ENCODE measurements at regions not wholly inside any gene's neighbourhood (a gene's known extent, or its start where the extent isn't known, plus 50 kb on each side); places are given as distances from the start of the nearest gene placed in this dataset.

GRCh38 chr13:79829880-79830279 is 348.9 kb downstream of the NDFIP2 start:
- DNase-seq (ENCODE audit: low read depth): no peak

GRCh38 chr13:79825959-79826358 is 345.0 kb downstream of the NDFIP2 start:
- no peak for DNase-seq (ENCODE audit: low read depth)

GRCh38 chr13:79815041-79815440 is 334.1 kb downstream of the NDFIP2 start:
- no peak for DNase-seq (ENCODE audit: low read depth)

- no peak for DNase-seq (ENCODE audit: low read depth)
These were observed 331.3 kb downstream of the NDFIP2 start for GRCh38 chr13:79812070-79812850.

- DNase-seq (ENCODE audit: low read depth): no peak
These were observed 330.2 kb downstream of the NDFIP2 start for GRCh38 chr13:79811170-79811569.

- DNase-seq (ENCODE audit: low read depth): no peak
These were observed 329.7 kb downstream of the NDFIP2 start for GRCh38 chr13:79810669-79811068.

GRCh38 chr13:79810018-79810417 is 329.1 kb downstream of the NDFIP2 start:
- no peak for DNase-seq (ENCODE audit: low read depth)

GRCh38 chr13:79808475-79808874 is 327.5 kb downstream of the NDFIP2 start:
- no peak for DNase-seq (ENCODE audit: low read depth)

- no peak for DNase-seq (ENCODE audit: low read depth)
These were observed 326.6 kb downstream of the NDFIP2 start for GRCh38 chr13:79807554-79807953.

GRCh38 chr13:79806821-79807220 is 325.9 kb downstream of the NDFIP2 start:
- DNase-seq (ENCODE audit: low read depth): no peak

- no peak for DNase-seq (ENCODE audit: low read depth)
These were observed 324.4 kb downstream of the NDFIP2 start for GRCh38 chr13:79805317-79805716.

- no peak for DNase-seq (ENCODE audit: low read depth)
These were observed 323.0 kb downstream of the NDFIP2 start for GRCh38 chr13:79803989-79804388.

GRCh38 chr13:79803296-79803695 is 322.3 kb downstream of the NDFIP2 start:
- DNase-seq (ENCODE audit: low read depth): no peak

- no peak for DNase-seq (ENCODE audit: low read depth)
These were observed 321.6 kb downstream of the NDFIP2 start for GRCh38 chr13:79802389-79803085.

- no peak for DNase-seq (ENCODE audit: low read depth)
These were observed 318.3 kb downstream of the NDFIP2 start for GRCh38 chr13:79799059-79799867.

- DNase-seq (ENCODE audit: low read depth): no peak
These were observed 315.2 kb downstream of the NDFIP2 start for GRCh38 chr13:79796136-79796535.

- DNase-seq (ENCODE audit: low read depth): no peak
These were observed 314.0 kb downstream of the NDFIP2 start for GRCh38 chr13:79794931-79795330.

GRCh38 chr13:79792716-79793115 is 311.8 kb downstream of the NDFIP2 start:
- no peak for DNase-seq (ENCODE audit: low read depth)

- no peak for DNase-seq (ENCODE audit: low read depth)
These were observed 310.6 kb downstream of the NDFIP2 start for GRCh38 chr13:79791471-79792042.

GRCh38 chr13:79786176-79786575 is 305.2 kb downstream of the NDFIP2 start:
- DNase-seq (ENCODE audit: low read depth): no peak

GRCh38 chr13:79782541-79783205 is 301.7 kb downstream of the NDFIP2 start:
- no peak for DNase-seq (ENCODE audit: low read depth)

Measured in forelimb muscle (tissue), 1 donor.